ENCODE measurements at regions not wholly inside any gene's neighbourhood (a gene's known extent, or its start where the extent isn't known, plus 50 kb on each side); places are given as distances from the start of the nearest gene placed in this dataset.

- TF ChIP-seq EZH2 (IDR thresholded peaks at IDR 0.05; ENCODE audit: borderline replicate concordance): no peak
- no peak for TF ChIP-seq EZH2phosphoT487 (IDR thresholded peaks at IDR 0.05; ENCODE audit: low read depth, severe bottlenecking, unreplicated experiment)
- TF ChIP-seq CTCF (IDR thresholded peaks at IDR 0.05; ENCODE audit: poor library complexity): no peak
- Histone ChIP-seq H3K4me2 (no peak overlapping the region), H3K9me3 (ENCODE audit: low read depth) (no peaks in the 10 kb centered on the region), H3K9me2 (replicated peaks; ENCODE audit: insufficient read depth) (no peaks in the 10 kb centered on the region), H3K79me2 (no peaks in the 10 kb centered on the region), H3K27ac (no peak overlapping the region), H3K36me3 (replicated peaks; ENCODE audit: insufficient read depth, low read depth) (no peaks in the 10 kb centered on the region), H4K20me1 (ENCODE audit: insufficient read depth, poor library complexity, severe bottlenecking) (no peaks in the 10 kb centered on the region), H3K4me1 (ENCODE audit: insufficient read depth) (no peaks in the 10 kb centered on the region), H2AFZ (no peak overlapping the region), H3K27me3 (no peaks in the 10 kb centered on the region), H3K4me3 (no peak overlapping the region)
- DNase-seq (ENCODE audit: low spot score): no peak
- WGBS (ENCODE audit: low lambda C conversion rate, missing lambda C conversion rate): 95% methylated on average over 23 of the region's 23 CpGs
Measured at GRCh38 chr6:20319520-20320357, 81.9 kb upstream of the E2F3 start.

GRCh38 chr6:20325641-20326421 lies 75.8 kb upstream of the E2F3 start:
- TF ChIP-seq CTCF (IDR thresholded peaks at IDR 0.05; ENCODE audit: poor library complexity): no peak
- no peak for TF ChIP-seq EZH2 (IDR thresholded peaks at IDR 0.05; ENCODE audit: borderline replicate concordance)
- no peak for TF ChIP-seq EZH2phosphoT487 (IDR thresholded peaks at IDR 0.05; ENCODE audit: low read depth, severe bottlenecking, unreplicated experiment)
- DNase-seq (ENCODE audit: low spot score): no peak
- Histone ChIP-seq H3K4me1 (ENCODE audit: insufficient read depth) (no peaks in the 10 kb centered on the region), H3K4me2 (no peak overlapping the region), H3K9me3 (ENCODE audit: low read depth) (no peaks in the 10 kb centered on the region), H2AFZ (no peak overlapping the region), H3K4me3 (no peak overlapping the region), H3K27ac (no peak overlapping the region), H3K9me2 (replicated peaks; ENCODE audit: insufficient read depth) (no peaks in the 10 kb centered on the region), H3K79me2 (no peaks in the 10 kb centered on the region), H4K20me1 (ENCODE audit: insufficient read depth, poor library complexity, severe bottlenecking) (no peaks in the 10 kb centered on the region), H3K27me3 (no peaks in the 10 kb centered on the region), H3K36me3 (replicated peaks; ENCODE audit: insufficient read depth, low read depth) (no peaks in the 10 kb centered on the region)
- WGBS (ENCODE audit: low lambda C conversion rate, missing lambda C conversion rate): 92% methylated on average over 6 of the region's 6 CpGs

GRCh38 chr6:20326422-20326728 lies 75.3 kb upstream of the E2F3 start:
- Histone ChIP-seq H3K79me2 (no peaks in the 10 kb centered on the region), H3K9me3 (ENCODE audit: low read depth) (no peaks in the 10 kb centered on the region), H3K4me3 (no peak overlapping the region), H3K36me3 (replicated peaks; ENCODE audit: insufficient read depth, low read depth) (no peaks in the 10 kb centered on the region), H2AFZ (no peak overlapping the region), H3K27me3 (no peaks in the 10 kb centered on the region), H3K9me2 (replicated peaks; ENCODE audit: insufficient read depth) (no peaks in the 10 kb centered on the region), H3K4me1 (ENCODE audit: insufficient read depth) (no peaks in the 10 kb centered on the region), H4K20me1 (ENCODE audit: insufficient read depth, poor library complexity, severe bottlenecking) (no peaks in the 10 kb centered on the region), H3K27ac (no peak overlapping the region), H3K4me2 (no peak overlapping the region)
- 97% methylated on average over 1 of the region's 1 CpG for WGBS (ENCODE audit: low lambda C conversion rate, missing lambda C conversion rate)
- DNase-seq (ENCODE audit: low spot score): no peak
- no peak for TF ChIP-seq EZH2phosphoT487 (IDR thresholded peaks at IDR 0.05; ENCODE audit: low read depth, severe bottlenecking, unreplicated experiment)

- no peak for TF ChIP-seq EZH2phosphoT487 (IDR thresholded peaks at IDR 0.05; ENCODE audit: low read depth, severe bottlenecking, unreplicated experiment)
- no peak for TF ChIP-seq CTCF (IDR thresholded peaks at IDR 0.05; ENCODE audit: poor library complexity)
- no peak for TF ChIP-seq EZH2 (IDR thresholded peaks at IDR 0.05; ENCODE audit: borderline replicate concordance)
- Histone ChIP-seq H3K27me3 (no peaks in the 10 kb centered on the region), H3K9me3 (ENCODE audit: low read depth) (no peaks in the 10 kb centered on the region), H3K79me2 (no peaks in the 10 kb centered on the region), H2AFZ (no peak overlapping the region), H3K4me3 (no peak overlapping the region), H3K4me1 (ENCODE audit: insufficient read depth) (no peaks in the 10 kb centered on the region), H4K20me1 (ENCODE audit: insufficient read depth, poor library complexity, severe bottlenecking) (no peaks in the 10 kb centered on the region), H3K4me2 (no peak overlapping the region), H3K27ac (no peak overlapping the region), H3K9me2 (replicated peaks; ENCODE audit: insufficient read depth) (no peaks in the 10 kb centered on the region), H3K36me3 (replicated peaks; ENCODE audit: insufficient read depth, low read depth) (no peaks in the 10 kb centered on the region)
- DNase-seq (ENCODE audit: low spot score): no peak
- WGBS (ENCODE audit: low lambda C conversion rate, missing lambda C conversion rate): 93% methylated on average over 7 of the region's 7 CpGs
Measured at GRCh38 chr6:20327141-20327540, 74.5 kb upstream of the E2F3 start.

All from hepatocyte (in vitro differentiated cells).